H1 (cell line): ENCODE measurements at regions not wholly inside any gene's neighbourhood (a gene's known extent, or its start where the extent isn't known, plus 50 kb on each side); places are given as distances from the start of the nearest gene placed in this dataset.

Experiments used
- CTCF ChIA-PET: fragments of 300-600 bp; sonication (Branson Sonifier 250); formaldehyde crosslinking; loops from one replicate; lab custom pipeline; 2021; ENCODE audit not compliant: partially characterized antibody; lab: Charles Lee
- POLR2A ChIA-PET: fragments of 300-600 bp; sonication (Branson Sonifier 250); formaldehyde crosslinking; loops from one replicate; lab custom pipeline; 2021; ENCODE audit warnings: inconsistent platforms; ENCODE audit not compliant: partially characterized antibody; lab: Charles Lee
- DNase-seq, 2 experiments: peaks; one replicate each; pipeline versions ENCODE4 v3.0.0 to v3.0.0-alpha.2; 2010 to 2022; ENCODE audit warnings: low spot score in 2 of 2, low read depth in 1 of 2, mixed read lengths in 1 of 2
- FAIRE-seq: peaks from 2 replicates; lab custom pipeline; 2011; peaks lifted over from hg19 to GRCh38; lab: Jason Lieb, UNC
- H2AFZ ChIP-seq: 2 replicates; pipeline ENCODE4 v1.8.1; 2012; ENCODE audit warnings: low read length, inconsistent platforms
- H2AK5ac ChIP-seq: 2 replicates; pipeline ENCODE4 v1.6.1; 2013; ENCODE audit warnings: low read depth, low read length
- H2BK120ac ChIP-seq: replicated peaks from 2 replicates; pipeline ENCODE3; 2013; ENCODE audit warnings: low read depth, low read length, inconsistent platforms
- H2BK12ac ChIP-seq: 2 replicates; pipeline ENCODE4 v1.6.1; 2013; ENCODE audit warnings: low read depth, low read length
- H2BK15ac ChIP-seq: 2 replicates; pipeline ENCODE4 v1.6.1; 2013; ENCODE audit warnings: low read length
- H2BK20ac ChIP-seq: 2 replicates; pipeline ENCODE4 v1.6.1; 2013; ENCODE audit warnings: low read length
- H2BK5ac ChIP-seq: 2 replicates; pipeline ENCODE4 v1.6.1; 2013; ENCODE audit warnings: low read depth, low read length
- H3K14ac ChIP-seq: 2 replicates; pipeline ENCODE4 v1.6.1; 2013; ENCODE audit warnings: inconsistent platforms; ENCODE audit not compliant: insufficient read length
- H3K18ac ChIP-seq: 2 replicates; pipeline ENCODE4 v1.6.1; 2013; ENCODE audit warnings: low read length; ENCODE audit errors: extremely low read depth
- H3K23ac ChIP-seq: 2 replicates; pipeline ENCODE4 v1.6.1; 2013; ENCODE audit warnings: inconsistent platforms; ENCODE audit not compliant: insufficient read length
- H3K23me2 ChIP-seq: 2 replicates; pipeline ENCODE4 v1.6.1; 2013; ENCODE audit warnings: low read depth, low read length
- H3K27ac ChIP-seq: 2 replicates; pipeline ENCODE4 v1.6.1; 2011; ENCODE audit warnings: low read depth, low read length, inconsistent platforms
- H3K27me3 ChIP-seq, 4 experiments: replicated peaks in 1 of 4; 1 replicate in 1 of 4; 2 replicates in 3 of 4; pipeline versions ENCODE4 v1.6.1 to v1.8.1; 2011 to 2013; ENCODE audit warnings: low read length in 3 of 4, mild to moderate bottlenecking in 3 of 4, inconsistent platforms in 2 of 4, mixed read lengths in 2 of 4, moderate library complexity in 1 of 4; ENCODE audit not compliant: control insufficient read depth in 3 of 4, insufficient read depth in 3 of 4; ENCODE audit errors: extremely low read depth in 1 of 4
- H3K36me3 ChIP-seq, 4 experiments: 2 replicates each; pipeline versions ENCODE4 v1.6.1 to v1.8.1; 2011 to 2013; ENCODE audit warnings: mild to moderate bottlenecking in 4 of 4, low read length in 3 of 4, moderate library complexity in 2 of 4, control low read depth in 1 of 4, inconsistent platforms in 1 of 4; ENCODE audit not compliant: insufficient read depth in 4 of 4, control insufficient read depth in 2 of 4
- H3K4ac ChIP-seq: replicated peaks from 2 replicates; pipeline ENCODE3; 2013; ENCODE audit warnings: low read length, low read depth, mixed read lengths, inconsistent platforms; ENCODE audit not compliant: insufficient read length
- H3K4me1 ChIP-seq, 4 experiments: replicated peaks in 1 of 4; 1 replicate in 1 of 4; 2 replicates in 3 of 4; pipeline versions ENCODE4 v1.6.1 to v1.8.1; 2011 to 2013; ENCODE audit warnings: low read length in 3 of 4, inconsistent platforms in 2 of 4, mixed read lengths in 1 of 4; ENCODE audit not compliant: insufficient read depth in 4 of 4, control insufficient read depth in 3 of 4
- H3K4me2 ChIP-seq, 2 experiments: 2 replicates each; pipeline versions ENCODE4 v1.6.1 to v1.8.1; 2011 to 2013; ENCODE audit warnings: low read depth in 2 of 2, low read length in 2 of 2, control low read depth in 1 of 2, inconsistent platforms in 1 of 2, mild to moderate bottlenecking in 1 of 2; ENCODE audit not compliant: insufficient read depth in 1 of 2
- H3K4me3 ChIP-seq, 4 experiments: fragments of 200-600, 300-600 bp in 1 of 4; sonication (generic), shearing (Covaris generic), sonication (Bioruptor Twin) in 1 of 4; 2 replicates each; pipeline versions ENCODE4 v1.5.1 to v1.8.1; 2011 to 2016; ENCODE audit warnings: low read length in 4 of 4, low read depth in 3 of 4, control low read depth in 2 of 4, inconsistent platforms in 2 of 4, mild to moderate bottlenecking in 2 of 4, mixed read lengths in 1 of 4, moderate library complexity in 1 of 4; ENCODE audit not compliant: insufficient read depth in 2 of 4; ENCODE audit errors: extremely low read depth in 1 of 4
- H3K56ac ChIP-seq: replicated peaks from 2 replicates; pipeline ENCODE3; 2013; ENCODE audit warnings: low read depth, mild to moderate bottlenecking, mixed read lengths, low read length, inconsistent platforms; ENCODE audit not compliant: insufficient read length
- H3K79me1 ChIP-seq: 2 replicates; pipeline ENCODE4 v1.6.1; 2013; ENCODE audit warnings: low read depth, low read length, control low read depth
- H3K79me2 ChIP-seq, 2 experiments: 2 replicates each; pipeline versions ENCODE4 v1.6.1 to v1.8.1; 2012 to 2013; ENCODE audit warnings: low read length in 2 of 2, mild to moderate bottlenecking in 2 of 2, inconsistent platforms in 1 of 2; ENCODE audit not compliant: insufficient read depth in 2 of 2, control insufficient read depth in 1 of 2
- H3K9ac ChIP-seq, 4 experiments: replicated peaks in 1 of 4; 1 replicate in 1 of 4; 2 replicates in 3 of 4; pipeline versions ENCODE4 v1.6.1 to v1.8.1; 2011 to 2013; ENCODE audit warnings: low read depth in 3 of 4, low read length in 3 of 4, control low read depth in 2 of 4, mild to moderate bottlenecking in 2 of 4, moderate library complexity in 2 of 4, inconsistent platforms in 1 of 4; ENCODE audit errors: extremely low read depth in 1 of 4
- H3K9me3 ChIP-seq, 2 experiments: 2 replicates each; pipeline versions ENCODE4 v1.6.1 to v1.8.1; 2012 to 2013; ENCODE audit warnings: mild to moderate bottlenecking in 2 of 2, moderate library complexity in 2 of 2, control low read depth in 1 of 2, inconsistent platforms in 1 of 2, low read depth in 1 of 2, low read length in 1 of 2, mixed read lengths in 1 of 2; ENCODE audit not compliant: insufficient read depth in 2 of 2
- H4K20me1 ChIP-seq, 2 experiments: replicated peaks in 1 of 2; 2 replicates each; pipeline versions ENCODE3 to v1.8.1; 2011 to 2013; ENCODE audit warnings: inconsistent platforms in 2 of 2, low read length in 2 of 2, mild to moderate bottlenecking in 1 of 2; ENCODE audit not compliant: insufficient read depth in 2 of 2, control insufficient read depth in 1 of 2
- H4K5ac ChIP-seq: 2 replicates; pipeline ENCODE4 v1.6.1; 2013; ENCODE audit warnings: low read length, low read depth, mixed read lengths, inconsistent platforms; ENCODE audit not compliant: insufficient read length
- H4K8ac ChIP-seq: 2 replicates; pipeline ENCODE4 v1.8.0; 2013; ENCODE audit warnings: mild to moderate bottlenecking, moderate library complexity, low read length, inconsistent platforms; ENCODE audit not compliant: insufficient read depth; ENCODE audit errors: extremely low read depth
- H4K91ac ChIP-seq: replicated peaks from 2 replicates; pipeline ENCODE3; 2013; ENCODE audit warnings: low read length, mixed read lengths, inconsistent platforms; ENCODE audit not compliant: insufficient read length
- HDAC6 ChIP-seq: IDR thresholded peaks from one replicate; pipeline ENCODE4 v1.7.1; 2012; ENCODE audit warnings: low read depth, mild to moderate bottlenecking, inconsistent platforms, low read length, moderate library complexity
- RNF2 ChIP-seq: fragments of 200-900, 300-1000 bp; sonication (generic); IDR thresholded peaks from 2 replicates; pipeline ENCODE4 v1.7.1; 2016; ENCODE audit warnings: borderline replicate concordance, low read depth, mild to moderate bottlenecking, antibody characterized with exemption, low read length; ENCODE audit not compliant: poor library complexity, severe bottlenecking; ENCODE audit errors: missing control alignments
- SAP30 ChIP-seq: fragments of 300-600 bp; sonication (generic); IDR thresholded peaks from 2 replicates; pipeline ENCODE4 v1.7.1; 2012; ENCODE audit warnings: low read length, moderate library complexity, mild to moderate bottlenecking, inconsistent platforms; ENCODE audit not compliant: insufficient read depth, insufficient replicate concordance
- SIX5 ChIP-seq: IDR thresholded peaks from 2 replicates; pipeline ENCODE4 v1.6.1; 2011; ENCODE audit warnings: mild to moderate bottlenecking, low read depth, low read length
- TAF7 ChIP-seq: optimal IDR thresholded peaks from 2 replicates; pipeline ENCODE3; 2011; ENCODE audit warnings: low read depth, mild to moderate bottlenecking, inconsistent platforms, low read length, moderate library complexity, borderline replicate concordance
- YY1 ChIP-seq: IDR thresholded peaks from 2 replicates; pipeline ENCODE4 v1.6.1; 2011; ENCODE audit warnings: low read depth, mild to moderate bottlenecking, low read length
- WGBS, 2 experiments: shearing (Covaris generic) in 1 of 2; methylation state at CpG; one replicate each; pipeline versions ENCODE4 v1.1.6 to v1.1.7; 2013 to 2015; ENCODE audit warnings: low lambda C conversion rate in 2 of 2, mixed read lengths in 2 of 2, inconsistent platforms in 1 of 2, low coverage in 1 of 2, missing lambda C conversion rate in 1 of 2; ENCODE audit not compliant: insufficient replicate concordance in 2 of 2, insufficient coverage in 1 of 2, insufficient read length in 1 of 2; ENCODE audit errors: extremely low coverage in 1 of 2, missing lambda C conversion rate in 1 of 2; 5-methylcytosine and 5-hydroxymethylcytosine counted together
- TF ChIP-seq, protein P1 (sequence below), 3 experiments: IDR thresholded peaks; 1 replicate in 2 of 3; 2 replicates in 1 of 3; pipeline versions ENCODE4 v1.5.1 to v1.6.1; 2011; ENCODE audit warnings: low read length in 3 of 3, mild to moderate bottlenecking in 3 of 3, inconsistent platforms in 2 of 3, low read depth in 1 of 3, moderate library complexity in 1 of 3; ENCODE audit not compliant: insufficient read depth in 1 of 3; ENCODE audit errors: control extremely low read depth in 1 of 3

DNA sequence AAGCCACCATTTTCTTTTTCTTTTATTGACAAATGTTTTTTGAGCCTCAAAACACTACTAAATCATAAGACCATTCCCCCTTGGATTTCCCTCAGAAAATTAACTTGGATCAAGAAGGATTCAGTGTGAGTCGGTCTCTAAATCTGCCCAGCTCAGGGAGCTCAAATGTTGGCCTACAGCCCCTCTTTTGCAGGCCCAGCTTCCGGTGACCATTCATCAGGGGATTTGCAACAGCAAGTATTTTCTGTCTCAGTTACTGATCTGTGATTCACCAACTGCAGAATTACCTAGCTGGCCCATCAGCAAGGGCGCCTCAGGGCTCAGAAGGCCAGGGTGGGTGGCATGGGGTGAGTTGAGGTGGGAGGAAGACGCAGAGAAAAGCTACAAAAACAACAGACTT, 318.1 kb downstream of the CDC5L start:
- 97% methylated on average over 4 of the region's 4 CpGs; no CpG with 5 or more reads in 1 of the 2 experiments for WGBS, 2 experiments
- Histone ChIP-seq H2BK20ac (no peak overlapping the region), H2BK5ac (no peak overlapping the region), H3K56ac (no peak overlapping the region), H2AK5ac (no peak overlapping the region), H3K9me3 (no peaks in the 10 kb centered on the region), H3K4me2 (no peak overlapping the region), H3K4me3 (no peak overlapping the region), H3K9ac (no peak overlapping the region), H3K14ac (no peak overlapping the region), H3K27me3 (no peaks in the 10 kb centered on the region), H4K5ac (no peak overlapping the region), H3K79me2 (no peaks in the 10 kb centered on the region), H4K91ac (peak overlapping the region; percentile 52), H4K20me1 (no peaks in the 10 kb centered on the region), H3K18ac (no peak overlapping the region), H3K36me3 (no peaks in the 10 kb centered on the region), H3K23ac (no peak overlapping the region), H2AFZ (no peak overlapping the region), H3K79me1 (no peaks in the 10 kb centered on the region), H2BK12ac (no peak overlapping the region), H3K4me1 (peaks cover 0 to 6% (median 2%) of the 10 kb centered on the region in 4 experiments; a peak in 3 of 7 replicates)
- CTCF ChIA-PET: interaction anchor here (1.0 to 1.6 kb wide), 4 partner anchors 9 to 75 kb away, joined by 3 to 10 read pairs (median 5); no protein-coding TSS in a partner anchor
- FAIRE-seq: no peak
- DNase-seq: no peak
- TF ChIP-seq, protein P1, sequence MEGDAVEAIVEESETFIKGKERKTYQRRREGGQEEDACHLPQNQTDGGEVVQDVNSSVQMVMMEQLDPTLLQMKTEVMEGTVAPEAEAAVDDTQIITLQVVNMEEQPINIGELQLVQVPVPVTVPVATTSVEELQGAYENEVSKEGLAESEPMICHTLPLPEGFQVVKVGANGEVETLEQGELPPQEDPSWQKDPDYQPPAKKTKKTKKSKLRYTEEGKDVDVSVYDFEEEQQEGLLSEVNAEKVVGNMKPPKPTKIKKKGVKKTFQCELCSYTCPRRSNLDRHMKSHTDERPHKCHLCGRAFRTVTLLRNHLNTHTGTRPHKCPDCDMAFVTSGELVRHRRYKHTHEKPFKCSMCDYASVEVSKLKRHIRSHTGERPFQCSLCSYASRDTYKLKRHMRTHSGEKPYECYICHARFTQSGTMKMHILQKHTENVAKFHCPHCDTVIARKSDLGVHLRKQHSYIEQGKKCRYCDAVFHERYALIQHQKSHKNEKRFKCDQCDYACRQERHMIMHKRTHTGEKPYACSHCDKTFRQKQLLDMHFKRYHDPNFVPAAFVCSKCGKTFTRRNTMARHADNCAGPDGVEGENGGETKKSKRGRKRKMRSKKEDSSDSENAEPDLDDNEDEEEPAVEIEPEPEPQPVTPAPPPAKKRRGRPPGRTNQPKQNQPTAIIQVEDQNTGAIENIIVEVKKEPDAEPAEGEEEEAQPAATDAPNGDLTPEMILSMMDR (IDR thresholded peaks at IDR 0.05; ENCODE audit: control extremely low read depth in 1 of 3, insufficient read depth in 1 of 3, low read depth in 1 of 3, low read length in 3 of 3): no peak
- no peak for TF ChIP-seq SIX5
- no peak for TF ChIP-seq HDAC6
- no peak for TF ChIP-seq YY1
- no peak for TF ChIP-seq TAF7
- no peak for TF ChIP-seq SAP30
- no peak for TF ChIP-seq RNF2
- TF ChIP-seq, all 59 proteins: peak for 0
- Histone ChIP-seq H4K8ac (no peak overlapping the region), H3K23me2 (peaks cover 2% of the 10 kb centered on the region; the same call in 1 of the 2 replicates), H3K27ac (no peak overlapping the region), H2BK120ac (no peak overlapping the region), H2BK15ac (no peak overlapping the region), H3K4ac (no peak overlapping the region)
- POLR2A ChIA-PET: no interaction called here
